ENCODE measurements at regions not wholly inside any gene's neighbourhood (a gene's known extent, or its start where the extent isn't known, plus 50 kb on each side); places are given as distances from the start of the nearest gene placed in this dataset.

GRCh38 chr6:28734443-28734959, 189.3 kb downstream of the TRIM27 start:
- Mint-ChIP-seq H3K36me3 (ENCODE audit: insufficient read depth) (peaks cover 3% of the 10 kb centered on the region), H3K4me3 (ENCODE audit: low read depth) (no peak overlapping the region), H3K27ac (no peak overlapping the region), H3K9me3 (ENCODE audit: low read depth) (no peaks in the 10 kb centered on the region), H3K4me1 (ENCODE audit: low read depth) (peaks cover 3% of the 10 kb centered on the region), H3K27me3 (peaks cover 92% of the 10 kb centered on the region)
- no peak for DNase-seq (ENCODE audit: low spot score, unreplicated experiment)
- TF ChIP-seq CTCF (IDR thresholded peaks at IDR 0.05; ENCODE audit: unreplicated experiment): no peak

GRCh38 chr6:28736121-28736520, 187.7 kb downstream of the TRIM27 start:
- Mint-ChIP-seq H3K4me1 (ENCODE audit: low read depth) (no peaks in the 10 kb centered on the region), H3K9me3 (ENCODE audit: low read depth) (no peaks in the 10 kb centered on the region), H3K36me3 (ENCODE audit: insufficient read depth) (peaks cover 3% of the 10 kb centered on the region), H3K27me3 (peaks cover 79% of the 10 kb centered on the region), H3K4me3 (ENCODE audit: low read depth) (no peak overlapping the region), H3K27ac (no peak overlapping the region)
- DNase-seq (ENCODE audit: low spot score, unreplicated experiment): no peak
- TF ChIP-seq CTCF (IDR thresholded peaks at IDR 0.05; ENCODE audit: unreplicated experiment): no peak

- no peak overlapping the region for H3K27ac Mint-ChIP-seq
- no peaks in the 10 kb centered on the region for H3K9me3 Mint-ChIP-seq (ENCODE audit: low read depth)
- peaks cover 71% of the 10 kb centered on the region for H3K27me3 Mint-ChIP-seq
- H3K4me1 Mint-ChIP-seq (ENCODE audit: low read depth): no peaks in the 10 kb centered on the region
- no peak for DNase-seq (ENCODE audit: low spot score, unreplicated experiment)
- no peak for TF ChIP-seq CTCF (IDR thresholded peaks at IDR 0.05; ENCODE audit: unreplicated experiment)
- no peak overlapping the region for H3K4me3 Mint-ChIP-seq (ENCODE audit: low read depth)
- peaks cover 3% of the 10 kb centered on the region for H3K36me3 Mint-ChIP-seq (ENCODE audit: insufficient read depth)
Observed at GRCh38 chr6:28737750-28738395, 185.9 kb downstream of the TRIM27 start.

- DNase-seq (ENCODE audit: low spot score, unreplicated experiment): no peak
- Mint-ChIP-seq H3K36me3 (ENCODE audit: insufficient read depth) (peaks cover 3% of the 10 kb centered on the region), H3K27me3 (peaks cover 71% of the 10 kb centered on the region), H3K4me1 (ENCODE audit: low read depth) (no peaks in the 10 kb centered on the region), H3K9me3 (ENCODE audit: low read depth) (no peaks in the 10 kb centered on the region), H3K27ac (no peak overlapping the region), H3K4me3 (ENCODE audit: low read depth) (no peak overlapping the region)
- no peak for TF ChIP-seq CTCF (IDR thresholded peaks at IDR 0.05; ENCODE audit: unreplicated experiment)
Observed at GRCh38 chr6:28738396-28738765, 185.4 kb downstream of the TRIM27 start.

GRCh38 chr6:28741363-28741762, 182.4 kb downstream of the TRIM27 start:
- Mint-ChIP-seq H3K27ac (no peak overlapping the region), H3K4me1 (ENCODE audit: low read depth) (no peaks in the 10 kb centered on the region), H3K4me3 (ENCODE audit: low read depth) (no peak overlapping the region), H3K9me3 (ENCODE audit: low read depth) (no peaks in the 10 kb centered on the region), H3K27me3 (peaks cover 77% of the 10 kb centered on the region), H3K36me3 (ENCODE audit: insufficient read depth) (peaks cover 3% of the 10 kb centered on the region)
- TF ChIP-seq CTCF (IDR thresholded peaks at IDR 0.05; ENCODE audit: unreplicated experiment): no peak
- DNase-seq (ENCODE audit: low spot score, unreplicated experiment): no peak
